NCI-H146 treated with DMSO at 0.1 percent for 48 hours (cell line): ENCODE measurements at regions not wholly inside any gene's neighbourhood (a gene's known extent, or its start where the extent isn't known, plus 50 kb on each side); places are given as distances from the start of the nearest gene placed in this dataset.
A peak's percentile ranks its signal among the peaks of the same experiment; 100 is the strongest.
"Not testable (repeated sequence)": the region's sequence is repeated elsewhere in the genome, so short reads cannot be mapped to it uniquely, and the experiment has no call there.

ENCODE experiments used
- DNase-seq: peaks from one replicate; lab custom pipeline; 2025; ENCODE audit not compliant: unreplicated experiment; lab: John Stamatoyannopoulos, UW

- peak; percentile 12 for DNase-seq
Measured at GRCh38 chr2:237195396-237196120, 109.9 kb downstream of the COPS8 start.

GRCh38 chr2:237196409-237196808, 110.7 kb downstream of the COPS8 start:
- no peak for DNase-seq

GRCh38 chr2:237196866-237197618, 111.4 kb downstream of the COPS8 start:
- DNase-seq = peak; percentile 100

DNA sequence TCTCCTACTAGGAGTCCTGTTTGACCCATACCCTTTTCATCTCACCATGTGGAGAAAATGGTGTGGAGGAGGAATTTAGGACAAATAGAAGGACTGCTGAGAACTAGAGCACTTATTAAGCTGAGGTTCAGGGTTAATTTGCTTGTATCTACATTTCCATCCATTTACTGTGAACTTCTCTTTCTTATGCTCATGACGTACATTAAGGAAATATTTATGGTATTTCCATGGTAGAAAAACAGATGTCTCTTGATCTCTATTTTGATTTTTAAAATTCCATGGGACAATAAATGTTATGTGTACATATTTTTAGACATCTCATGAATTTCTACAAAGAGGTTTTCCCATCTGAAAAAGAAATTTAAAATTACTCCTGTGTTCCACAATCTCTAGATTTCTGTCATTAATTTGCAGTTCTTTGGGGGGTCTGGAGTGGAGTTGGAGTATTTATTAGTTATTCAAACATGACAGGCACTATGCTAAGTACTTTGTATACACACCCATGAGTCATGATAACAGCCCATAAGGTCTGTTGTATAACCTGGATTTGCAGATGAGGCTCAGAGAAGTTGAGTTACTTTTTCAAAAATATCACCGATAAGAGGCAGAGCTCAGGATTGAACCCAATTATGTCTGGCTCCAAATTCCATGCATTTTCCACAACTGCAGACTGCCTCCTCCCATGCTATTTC, 112.6 kb downstream of the COPS8 start:
- DNase-seq = peak; percentile 35

- no peak for DNase-seq
Measured at GRCh38 chr2:237199082-237199481, 113.4 kb downstream of the COPS8 start.

GRCh38 chr2:237199577-237199976, 113.9 kb downstream of the COPS8 start:
- no peak for DNase-seq

DNA sequence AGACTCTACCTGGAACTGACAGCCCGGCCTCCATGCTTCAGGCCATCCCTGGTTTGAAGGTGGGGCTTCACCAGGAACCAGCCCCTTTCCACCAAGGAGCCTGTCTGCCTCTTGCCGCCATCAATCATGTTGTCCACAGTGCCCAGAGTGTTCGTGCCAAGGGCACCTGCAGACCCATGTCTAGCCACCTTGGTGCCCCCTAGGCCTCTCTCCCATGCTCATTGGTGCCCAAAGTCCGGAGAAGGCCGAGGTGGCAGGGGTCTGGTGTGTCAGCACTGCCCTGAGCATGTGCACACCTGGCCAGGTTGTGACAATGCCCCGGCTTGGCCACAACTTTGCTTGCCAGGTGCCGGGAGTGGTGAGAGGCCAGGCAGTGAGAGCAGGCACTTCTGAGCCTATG, 114.8 kb downstream of the COPS8 start:
- DNase-seq = no peak

GRCh38 chr2:237201461-237202287, 116.0 kb downstream of the COPS8 start:
- no peak for DNase-seq

GRCh38 chr2:237202288-237203030, 116.8 kb downstream of the COPS8 start:
- DNase-seq = no peak

DNA sequence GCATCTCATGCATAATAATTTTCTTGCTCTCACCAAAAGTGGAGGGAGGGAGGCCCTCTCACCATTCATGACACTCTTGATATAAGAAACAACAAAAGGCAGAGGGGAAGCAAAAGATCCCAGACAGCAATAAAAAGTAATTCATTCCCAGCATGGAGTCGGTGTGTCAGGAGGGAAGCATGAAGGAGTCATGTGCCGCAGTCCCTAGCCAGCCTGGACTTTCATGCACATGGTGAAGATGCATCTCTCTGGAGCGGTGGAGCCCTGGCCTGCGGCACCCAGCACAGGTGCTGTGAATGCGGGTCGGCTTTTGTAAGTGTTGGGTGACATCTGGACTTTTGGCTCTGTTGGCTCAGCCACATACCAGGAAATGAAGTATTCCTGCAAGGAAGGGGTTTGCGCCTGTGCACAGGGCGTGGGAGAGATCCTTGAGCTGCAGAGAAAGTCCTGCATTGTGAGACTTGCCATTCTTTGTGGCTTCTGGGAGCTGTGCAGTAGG, 119.4 kb downstream of the COPS8 start:
- no peak for DNase-seq

DNA sequence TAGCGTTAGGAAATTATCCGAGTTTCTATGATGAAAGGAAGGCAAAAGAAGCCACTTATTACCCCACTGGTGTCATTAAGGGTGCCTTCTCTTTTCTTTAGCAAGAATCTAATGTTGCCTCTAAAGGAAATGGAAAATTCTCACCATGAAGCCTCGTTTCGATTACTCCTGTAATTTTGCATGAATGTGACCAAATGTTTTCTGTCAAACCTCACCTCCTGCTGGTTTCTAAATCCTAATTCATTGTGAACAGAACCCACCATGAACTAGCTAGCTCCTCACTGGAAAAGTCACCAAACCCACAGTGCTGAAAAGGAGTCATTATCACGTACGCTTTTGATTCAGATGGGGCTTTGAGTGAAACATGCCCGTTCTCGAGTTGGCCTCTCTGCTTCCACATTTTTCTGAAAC, 119.9 kb downstream of the COPS8 start:
- DNase-seq = no peak

GRCh38 chr2:237207646-237208045, 122.0 kb downstream of the COPS8 start:
- DNase-seq = no peak

DNA sequence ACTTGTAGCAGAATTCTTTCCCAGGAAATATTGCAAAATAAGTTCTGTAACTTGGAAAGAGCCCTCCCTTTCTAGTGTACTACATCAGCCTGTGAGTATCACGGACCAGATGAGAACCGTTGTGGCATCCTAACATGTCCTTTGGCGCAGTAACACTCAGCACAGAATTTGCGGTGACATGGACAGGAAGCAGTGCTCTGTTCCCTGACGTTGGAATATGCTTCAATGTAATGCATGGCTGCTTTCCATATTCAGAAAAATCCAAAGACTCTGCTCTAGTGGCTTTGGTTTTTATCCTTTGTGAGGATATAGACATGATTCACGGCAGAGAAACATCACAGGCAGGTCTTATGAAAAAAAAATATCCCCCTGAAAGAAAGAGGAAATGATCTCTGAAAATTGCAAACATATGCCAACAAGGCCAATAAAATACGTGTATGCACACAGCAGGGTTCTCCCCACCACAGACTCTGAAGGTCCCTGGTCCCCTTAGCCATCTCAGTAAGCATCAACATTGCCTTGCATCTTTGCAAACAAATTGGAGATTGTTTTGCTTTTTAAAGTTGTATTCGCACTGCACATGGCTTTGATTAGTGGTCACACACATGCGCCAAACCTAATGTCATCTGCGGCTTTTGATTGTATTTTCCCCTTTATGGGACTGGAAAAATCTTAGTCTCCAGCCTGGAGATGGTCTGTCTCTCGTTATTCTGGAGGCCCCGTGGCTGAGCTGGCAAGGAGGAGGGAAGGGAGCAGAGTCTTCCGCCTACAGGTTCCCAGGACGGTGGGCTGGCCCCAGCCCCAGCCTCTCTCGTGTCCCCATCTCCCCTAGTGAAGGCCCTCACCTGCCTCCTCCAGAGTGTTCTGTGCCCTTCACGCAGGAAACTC, 122.9 kb downstream of the COPS8 start:
- no peak for DNase-seq

DNA sequence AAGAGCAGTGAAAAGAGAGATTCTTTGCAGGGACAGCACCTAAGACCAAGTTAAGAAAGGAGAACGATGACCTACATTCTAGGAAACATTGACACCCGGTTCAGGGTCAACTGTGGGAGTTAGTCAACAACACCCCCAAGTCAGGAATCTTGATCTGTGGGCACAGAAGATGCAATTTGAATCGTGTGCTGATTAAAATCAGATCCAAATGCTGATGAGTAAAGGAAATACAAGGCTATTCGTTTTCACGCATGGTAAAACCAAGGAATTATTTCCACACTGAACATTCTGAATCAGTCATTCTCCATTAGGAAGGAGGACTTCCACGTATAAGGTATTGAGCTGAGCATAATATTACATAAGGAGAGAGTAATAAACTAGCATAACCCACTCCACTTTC, 124.2 kb downstream of the COPS8 start:
- DNase-seq = no peak

DNA sequence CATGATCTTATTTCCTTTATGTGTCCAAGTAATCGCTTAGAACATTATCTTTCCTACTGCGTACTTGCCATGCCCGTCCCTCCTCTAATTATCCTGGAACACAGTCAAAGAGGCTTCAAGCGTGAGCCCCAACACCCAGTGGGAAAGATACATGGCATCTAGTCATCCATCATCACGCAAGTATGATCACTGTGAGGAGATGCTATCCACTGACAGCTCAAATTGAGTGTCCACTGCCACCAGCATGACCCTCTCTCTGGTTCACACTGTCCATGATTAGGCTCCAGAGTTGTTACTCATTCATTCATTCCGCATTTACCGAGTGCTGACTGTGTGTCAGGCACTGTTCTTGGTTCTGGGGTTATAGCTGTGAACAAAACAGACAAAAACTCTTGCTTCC, 124.6 kb downstream of the COPS8 start:
- DNase-seq = no peak

DNA sequence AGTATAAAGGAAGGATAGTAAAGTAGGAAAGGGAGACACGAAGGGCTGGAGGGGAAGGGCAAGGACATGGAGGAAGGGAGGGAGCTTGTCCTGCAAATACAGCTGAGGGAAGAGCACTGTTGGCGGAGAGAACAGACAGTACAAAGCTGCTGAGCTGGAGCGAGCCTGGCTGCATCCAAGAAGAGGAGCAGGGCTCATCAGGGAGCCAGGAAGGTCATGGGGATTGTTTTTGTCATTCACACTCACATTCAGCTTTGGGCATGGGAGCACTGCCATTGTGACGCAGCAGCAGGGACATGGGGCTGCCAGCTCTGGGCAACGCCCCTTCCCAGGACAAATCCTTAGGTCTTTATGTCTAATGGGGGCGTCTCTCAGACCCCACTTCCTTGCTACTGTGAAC, 125.1 kb downstream of the COPS8 start:
- DNase-seq = no peak

DNA sequence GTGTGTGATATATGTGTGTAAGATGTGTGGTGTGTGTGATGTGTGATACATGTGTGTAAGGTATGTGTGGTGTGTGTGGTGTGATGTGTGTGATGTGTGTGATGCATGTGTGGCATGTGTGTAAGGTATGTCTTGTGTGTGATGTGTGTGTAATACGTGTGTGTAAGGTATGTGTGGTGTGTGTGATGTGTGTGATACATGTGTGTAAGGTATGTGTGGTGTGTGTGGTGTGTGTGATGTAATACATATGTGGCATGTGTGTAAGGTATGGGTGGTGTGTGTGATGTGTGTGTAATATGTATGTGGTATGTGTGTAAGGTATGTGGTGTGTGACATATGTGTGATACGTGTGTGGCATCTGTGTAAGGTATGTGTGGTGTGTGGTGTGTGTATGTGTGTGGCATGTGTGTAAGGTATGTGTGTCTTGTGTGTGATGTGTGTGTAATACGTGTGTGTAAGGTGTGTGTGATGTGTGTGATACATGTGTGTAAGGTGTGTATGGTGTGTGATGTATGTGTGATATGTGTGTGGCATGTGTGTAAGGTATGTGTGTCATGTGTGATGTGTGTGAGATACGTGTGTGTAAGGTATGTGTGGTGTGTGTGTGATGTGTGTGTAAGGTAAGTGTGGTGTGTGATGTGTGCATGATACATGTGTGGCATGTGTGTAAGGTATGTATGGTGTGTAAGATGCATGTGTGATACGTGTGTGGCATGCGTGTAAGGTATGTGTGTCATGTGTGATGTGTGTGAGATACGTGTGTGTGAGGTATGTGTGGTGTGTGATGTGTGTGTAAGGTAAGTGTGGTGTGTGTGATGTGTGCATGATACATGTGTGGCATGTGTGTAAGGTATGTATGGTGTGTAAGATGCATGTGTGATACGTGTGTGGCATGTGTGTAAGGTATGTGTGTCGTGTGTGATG, 126.9 kb downstream of the COPS8 start:
- DNase-seq = not testable (repeated sequence)
